ENCODE measurements at regions not wholly inside any gene's neighbourhood (a gene's known extent, or its start where the extent isn't known, plus 50 kb on each side); places are given as distances from the start of the nearest gene placed in this dataset.
"Not testable (repeated sequence)": the region's sequence is repeated elsewhere in the genome, so short reads cannot be mapped to it uniquely, and the experiment has no call there.

- Histone ChIP-seq H3K36me3 (no peaks in the 10 kb centered on the region), H3K27ac (no peak overlapping the region), H3K27me3 (no peaks in the 10 kb centered on the region), H3K4me1 (ENCODE audit: low read depth) (no peaks in the 10 kb centered on the region), H3K9me3 (ENCODE audit: low read depth) (no peaks in the 10 kb centered on the region), H3K4me3 (no peak overlapping the region)
- no peak for DNase-seq (ENCODE audit: low read depth in 1 of 2, low spot score in 1 of 2)
- TF ChIP-seq CTCF (IDR thresholded peaks at IDR 0.05; ENCODE audit: low read depth, low read length) = no peak
Observed at GRCh38 chr17:62219221-62219899, 154.3 kb upstream of the MED13 start.

GRCh38 chr17:62216847-62217246, 151.8 kb upstream of the MED13 start:
- H3K36me3 ChIP-seq = no peaks in the 10 kb centered on the region
- no peak overlapping the region for H3K27ac ChIP-seq
- no peaks in the 10 kb centered on the region for H3K9me3 ChIP-seq (ENCODE audit: low read depth)
- TF ChIP-seq CTCF (IDR thresholded peaks at IDR 0.05; ENCODE audit: low read depth, low read length) = no peak
- no peaks in the 10 kb centered on the region for H3K27me3 ChIP-seq
- H3K4me3 ChIP-seq = no peak overlapping the region
- DNase-seq (ENCODE audit: low read depth in 1 of 2, low spot score in 1 of 2) = no peak
- no peaks in the 10 kb centered on the region for H3K4me1 ChIP-seq (ENCODE audit: low read depth)

GRCh38 chr17:62215891-62216290, 150.8 kb upstream of the MED13 start:
- DNase-seq (ENCODE audit: low read depth in 1 of 2, low spot score in 1 of 2); H3K36me3 ChIP-seq; H3K27ac ChIP-seq; H3K27me3 ChIP-seq; H3K4me1 ChIP-seq (ENCODE audit: low read depth); H3K4me3 ChIP-seq; H3K9me3 ChIP-seq (ENCODE audit: low read depth): not testable (repeated sequence)

GRCh38 chr17:62206550-62206949, 141.5 kb upstream of the MED13 start:
- Histone ChIP-seq H3K4me1 (ENCODE audit: low read depth) (no peaks in the 10 kb centered on the region), H3K27me3 (no peaks in the 10 kb centered on the region), H3K4me3 (no peak overlapping the region), H3K36me3 (no peaks in the 10 kb centered on the region), H3K9me3 (ENCODE audit: low read depth) (no peaks in the 10 kb centered on the region), H3K27ac (no peak overlapping the region)
- no peak for TF ChIP-seq CTCF (IDR thresholded peaks at IDR 0.05; ENCODE audit: low read depth, low read length)
- no peak for DNase-seq (ENCODE audit: low read depth in 1 of 2, low spot score in 1 of 2)

GRCh38 chr17:62197156-62197555, 132.1 kb upstream of the MED13 start:
- H3K4me1 ChIP-seq (ENCODE audit: low read depth); H3K27ac ChIP-seq; H3K9me3 ChIP-seq (ENCODE audit: low read depth); H3K4me3 ChIP-seq; H3K27me3 ChIP-seq; DNase-seq (ENCODE audit: low read depth in 1 of 2, low spot score in 1 of 2); H3K36me3 ChIP-seq: not testable (repeated sequence)

GRCh38 chr17:62196587-62196986, 131.5 kb upstream of the MED13 start:
- not testable (repeated sequence) for H3K4me1 ChIP-seq (ENCODE audit: low read depth); H3K36me3 ChIP-seq; DNase-seq (ENCODE audit: low read depth in 1 of 2, low spot score in 1 of 2); H3K27ac ChIP-seq; H3K9me3 ChIP-seq (ENCODE audit: low read depth); H3K27me3 ChIP-seq; H3K4me3 ChIP-seq

- no peaks in the 10 kb centered on the region for H3K36me3 ChIP-seq
- H3K27ac ChIP-seq = no peak overlapping the region
- H3K4me3 ChIP-seq = no peak overlapping the region
- TF ChIP-seq CTCF (IDR thresholded peaks at IDR 0.05; ENCODE audit: low read depth, low read length) = no peak
- H3K4me1 ChIP-seq (ENCODE audit: low read depth) = no peaks in the 10 kb centered on the region
- DNase-seq (ENCODE audit: low read depth in 1 of 2, low spot score in 1 of 2) = no peak
- H3K27me3 ChIP-seq = no peaks in the 10 kb centered on the region
- no peaks in the 10 kb centered on the region for H3K9me3 ChIP-seq (ENCODE audit: low read depth)
Observed at GRCh38 chr17:62194401-62194800, 129.3 kb upstream of the MED13 start.

Data from cardiac muscle cell (in vitro differentiated cells and primary cell).